ENCODE measurements at regions not wholly inside any gene's neighbourhood (a gene's known extent, or its start where the extent isn't known, plus 50 kb on each side); places are given as distances from the start of the nearest gene placed in this dataset.

GRCh38 chr5:162657076-162657475, 589.5 kb downstream of the GABRG2 start:
- no peaks in the 10 kb centered on the region for H3K9me2 ChIP-seq (replicated peaks; ENCODE audit: insufficient read depth, low read length)
- no peak overlapping the region for H3K4me3 ChIP-seq (ENCODE audit: insufficient read depth, low read length, poor library complexity, severe bottlenecking)
- H3K27me3 ChIP-seq (ENCODE audit: low read length), result no peaks in the 10 kb centered on the region
- no peak overlapping the region for H3K4me2 ChIP-seq (ENCODE audit: low read depth, low read length, poor library complexity, severe bottlenecking)
- H3K79me2 ChIP-seq (ENCODE audit: insufficient read depth, low read length), result no peaks in the 10 kb centered on the region
- no peak overlapping the region for H2AFZ ChIP-seq (ENCODE audit: low read depth, low read length, severe bottlenecking)
- no peaks in the 10 kb centered on the region for H3K9me3 ChIP-seq (ENCODE audit: insufficient read depth, low read length)
- no peaks in the 10 kb centered on the region for H3K36me3 ChIP-seq (ENCODE audit: low read length)
- no peak overlapping the region for H3K27ac ChIP-seq (ENCODE audit: low read depth, low read length)
- TF ChIP-seq EZH2phosphoT487 (conservative IDR thresholded peaks at IDR 0.05; ENCODE audit: low read length) (no peak), CTCF (IDR thresholded peaks at IDR 0.05; ENCODE audit: insufficient read depth, low read length, poor library complexity, severe bottlenecking) (no peak)
- H4K20me1 ChIP-seq (ENCODE audit: low read depth, low read length), result no peaks in the 10 kb centered on the region
- H3F3A ChIP-seq (ENCODE audit: insufficient read depth), result no peaks in the 10 kb centered on the region
- no peak overlapping the region for H3K9ac ChIP-seq (ENCODE audit: low read length)

- no peak overlapping the region for H2AFZ ChIP-seq (ENCODE audit: low read depth, low read length, severe bottlenecking)
- no peak overlapping the region for H3K4me2 ChIP-seq (ENCODE audit: low read depth, low read length, poor library complexity, severe bottlenecking)
- H3K27me3 ChIP-seq (ENCODE audit: low read length), result no peaks in the 10 kb centered on the region
- no peak overlapping the region for H3K27ac ChIP-seq (ENCODE audit: low read depth, low read length)
- H3K36me3 ChIP-seq (ENCODE audit: low read length), result no peaks in the 10 kb centered on the region
- H3K9me2 ChIP-seq (replicated peaks; ENCODE audit: insufficient read depth, low read length), result no peaks in the 10 kb centered on the region
- H3K9me3 ChIP-seq (ENCODE audit: insufficient read depth, low read length), result no peaks in the 10 kb centered on the region
- no peaks in the 10 kb centered on the region for H4K20me1 ChIP-seq (ENCODE audit: low read depth, low read length)
- H3K4me3 ChIP-seq (ENCODE audit: insufficient read depth, low read length, poor library complexity, severe bottlenecking), result no peak overlapping the region
- H3K79me2 ChIP-seq (ENCODE audit: insufficient read depth, low read length), result no peaks in the 10 kb centered on the region
- H3K9ac ChIP-seq (ENCODE audit: low read length), result no peak overlapping the region
- no peak for TF ChIP-seq CTCF (IDR thresholded peaks at IDR 0.05; ENCODE audit: insufficient read depth, low read length, poor library complexity, severe bottlenecking)
- H3F3A ChIP-seq (ENCODE audit: insufficient read depth), result no peaks in the 10 kb centered on the region
Measured at GRCh38 chr5:162664846-162665245, 597.3 kb downstream of the GABRG2 start.

GRCh38 chr5:162668926-162669325, 601.4 kb downstream of the GABRG2 start:
- Histone ChIP-seq H3K9me3 (ENCODE audit: insufficient read depth, low read length) (no peaks in the 10 kb centered on the region), H3K9ac (ENCODE audit: low read length) (no peak overlapping the region), H3K36me3 (ENCODE audit: low read length) (no peaks in the 10 kb centered on the region), H3K27ac (ENCODE audit: low read depth, low read length) (no peak overlapping the region), H3F3A (ENCODE audit: insufficient read depth) (no peaks in the 10 kb centered on the region), H4K20me1 (ENCODE audit: low read depth, low read length) (no peaks in the 10 kb centered on the region), H3K79me2 (ENCODE audit: insufficient read depth, low read length) (no peaks in the 10 kb centered on the region), H3K27me3 (ENCODE audit: low read length) (no peaks in the 10 kb centered on the region), H3K4me2 (ENCODE audit: low read depth, low read length, poor library complexity, severe bottlenecking) (no peak overlapping the region), H3K9me2 (replicated peaks; ENCODE audit: insufficient read depth, low read length) (no peaks in the 10 kb centered on the region), H2AFZ (ENCODE audit: low read depth, low read length, severe bottlenecking) (no peak overlapping the region), H3K4me3 (ENCODE audit: insufficient read depth, low read length, poor library complexity, severe bottlenecking) (no peak overlapping the region)
- TF ChIP-seq CTCF (IDR thresholded peaks at IDR 0.05; ENCODE audit: insufficient read depth, low read length, poor library complexity, severe bottlenecking) (no peak), EZH2phosphoT487 (conservative IDR thresholded peaks at IDR 0.05; ENCODE audit: low read length) (no peak)

DNA sequence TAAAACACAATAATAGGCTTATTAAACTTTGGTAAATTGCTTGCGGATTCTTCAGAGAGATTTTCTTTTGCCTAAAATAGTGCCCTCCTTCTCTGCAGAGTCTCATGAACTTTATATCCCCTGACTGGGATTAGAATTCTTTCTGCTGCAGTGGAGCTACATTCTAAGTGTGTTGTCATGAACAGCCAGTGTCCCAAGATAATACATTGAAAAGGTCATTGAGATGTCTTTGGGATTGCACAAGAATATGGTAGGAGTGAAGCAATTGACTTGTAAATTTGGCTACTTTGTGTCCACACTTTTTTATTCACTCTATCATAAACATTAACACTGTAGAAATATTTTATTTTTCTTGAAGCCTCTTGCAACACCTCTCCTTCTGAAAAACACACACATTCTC, 604.5 kb downstream of the GABRG2 start:
- Histone ChIP-seq H2AFZ (ENCODE audit: low read depth, low read length, severe bottlenecking) (no peak overlapping the region), H3K79me2 (ENCODE audit: insufficient read depth, low read length) (no peaks in the 10 kb centered on the region), H3K4me3 (ENCODE audit: insufficient read depth, low read length, poor library complexity, severe bottlenecking) (no peak overlapping the region), H3K4me2 (ENCODE audit: low read depth, low read length, poor library complexity, severe bottlenecking) (no peak overlapping the region), H3K36me3 (ENCODE audit: low read length) (no peaks in the 10 kb centered on the region), H3K9me2 (replicated peaks; ENCODE audit: insufficient read depth, low read length) (no peaks in the 10 kb centered on the region), H3K27me3 (ENCODE audit: low read length) (no peaks in the 10 kb centered on the region), H3K9me3 (ENCODE audit: insufficient read depth, low read length) (no peaks in the 10 kb centered on the region), H3K9ac (ENCODE audit: low read length) (no peak overlapping the region), H4K20me1 (ENCODE audit: low read depth, low read length) (no peaks in the 10 kb centered on the region), H3F3A (ENCODE audit: insufficient read depth) (no peaks in the 10 kb centered on the region), H3K27ac (ENCODE audit: low read depth, low read length) (no peak overlapping the region)
- no peak for TF ChIP-seq CTCF (IDR thresholded peaks at IDR 0.05; ENCODE audit: insufficient read depth, low read length, poor library complexity, severe bottlenecking)
- no peak for TF ChIP-seq EZH2phosphoT487 (conservative IDR thresholded peaks at IDR 0.05; ENCODE audit: low read length)

All from SU-DHL-6 (cell line).